HG03520 (cell line): ENCODE measurements at regions not wholly inside any gene's neighbourhood (a gene's known extent, or its start where the extent isn't known, plus 50 kb on each side); places are given as distances from the start of the nearest gene placed in this dataset.

Source experiments
- ATAC-seq: cut with Tn5 transposase; IDR thresholded peaks from one replicate; pipeline ENCODE4 v1.9.1; 2021; ENCODE audit warnings: mild to moderate bottlenecking, moderate library complexity; ENCODE audit not compliant: unreplicated experiment

GRCh38 chr7:37504801-37505200, 56.1 kb upstream of the ELMO1 start:
- ATAC-seq: no peak

- no peak for ATAC-seq
These were observed 57.2 kb upstream of the ELMO1 start for GRCh38 chr7:37505750-37506353.

GRCh38 chr7:37508118-37508517, 59.5 kb upstream of the ELMO1 start:
- no peak for ATAC-seq

- no peak for ATAC-seq
These were observed 61.5 kb upstream of the ELMO1 start for GRCh38 chr7:37510043-37510634.

- no peak for ATAC-seq
These were observed 63.3 kb upstream of the ELMO1 start for GRCh38 chr7:37511915-37512314.

- ATAC-seq: no peak
These were observed 65.8 kb upstream of the ELMO1 start for GRCh38 chr7:37514497-37514896.

- no peak for ATAC-seq
These were observed 68.0 kb upstream of the ELMO1 start for GRCh38 chr7:37516664-37517063.

GRCh38 chr7:37518266-37518665, 69.6 kb upstream of the ELMO1 start:
- no peak for ATAC-seq

GRCh38 chr7:37524056-37524455, 75.4 kb upstream of the ELMO1 start:
- ATAC-seq: no peak

GRCh38 chr7:37524797-37525196, 76.1 kb upstream of the ELMO1 start:
- ATAC-seq: no peak

- ATAC-seq: no peak
These were observed 78.0 kb upstream of the ELMO1 start for GRCh38 chr7:37526623-37527022.

GRCh38 chr7:37527109-37527508, 78.4 kb upstream of the ELMO1 start:
- no peak for ATAC-seq

- no peak for ATAC-seq
These were observed 82.6 kb upstream of the ELMO1 start for GRCh38 chr7:37531225-37531624.

GRCh38 chr7:37532636-37533035, 84.0 kb upstream of the ELMO1 start:
- ATAC-seq: no peak

- ATAC-seq: no peak
These were observed 86.4 kb upstream of the ELMO1 start for GRCh38 chr7:37534893-37535610.

- no peak for ATAC-seq
These were observed 87.2 kb upstream of the ELMO1 start for GRCh38 chr7:37535841-37536240.

GRCh38 chr7:37536706-37537105, 88.0 kb upstream of the ELMO1 start:
- no peak for ATAC-seq

- ATAC-seq: no peak
These were observed 88.8 kb upstream of the ELMO1 start for GRCh38 chr7:37537439-37537838.

- ATAC-seq: no peak
These were observed 90.3 kb upstream of the ELMO1 start for GRCh38 chr7:37538945-37539344.

GRCh38 chr7:37540917-37541316, 92.3 kb upstream of the ELMO1 start:
- no peak for ATAC-seq

GRCh38 chr7:37541810-37542443, 93.3 kb upstream of the ELMO1 start:
- ATAC-seq: peak; percentile 88
